Suppressor macrophage treated with lipopolysaccharide for 4 hours (primary cell): ENCODE measurements at regions not wholly inside any gene's neighbourhood (a gene's known extent, or its start where the extent isn't known, plus 50 kb on each side); places are given as distances from the start of the nearest gene placed in this dataset.
"Not testable (repeated sequence)": the region's sequence is repeated elsewhere in the genome, so short reads cannot be mapped to it uniquely, and the experiment has no call there.

Source experiments
- DNase-seq: peaks from one replicate; pipeline ENCODE4 v3.0.0-alpha.2; 2020

- DNase-seq, result no peak
These were observed 136.2 kb upstream of the SALL1 start for GRCh38 chr16:51287121-51287755.

- DNase-seq, result no peak
These were observed 135.2 kb upstream of the SALL1 start for GRCh38 chr16:51286272-51286671.

GRCh38 chr16:51276336-51276735, 125.3 kb upstream of the SALL1 start:
- peak; percentile 29 for DNase-seq

- no peak for DNase-seq
These were observed 121.3 kb upstream of the SALL1 start for GRCh38 chr16:51272420-51272819.

- no peak for DNase-seq
These were observed 120.2 kb upstream of the SALL1 start for GRCh38 chr16:51271156-51271701.

GRCh38 chr16:51268237-51268636, 117.2 kb upstream of the SALL1 start:
- DNase-seq, result no peak

GRCh38 chr16:51267681-51268080, 116.6 kb upstream of the SALL1 start:
- no peak for DNase-seq

GRCh38 chr16:51262428-51262827, 111.4 kb upstream of the SALL1 start:
- DNase-seq, result no peak

GRCh38 chr16:51261919-51262318, 110.8 kb upstream of the SALL1 start:
- no peak for DNase-seq

- DNase-seq, result no peak
These were observed 104.4 kb upstream of the SALL1 start for GRCh38 chr16:51255349-51255972.

GRCh38 chr16:51254390-51254789, 103.3 kb upstream of the SALL1 start:
- DNase-seq, result not testable (repeated sequence)

- no peak for DNase-seq
These were observed 97.1 kb upstream of the SALL1 start for GRCh38 chr16:51248217-51248616.

GRCh38 chr16:51245658-51245995, 94.6 kb upstream of the SALL1 start:
- no peak for DNase-seq

- DNase-seq, result no peak
These were observed 94.0 kb upstream of the SALL1 start for GRCh38 chr16:51244887-51245657.

GRCh38 chr16:51243936-51244436, 92.9 kb upstream of the SALL1 start:
- DNase-seq, result no peak

- no peak for DNase-seq
These were observed 91.4 kb upstream of the SALL1 start for GRCh38 chr16:51242296-51242994.

- DNase-seq, result no peak
These were observed 88.1 kb upstream of the SALL1 start for GRCh38 chr16:51239196-51239595.

GRCh38 chr16:51237861-51238378, 86.8 kb upstream of the SALL1 start:
- DNase-seq, result no peak

- no peak for DNase-seq
These were observed 86.1 kb upstream of the SALL1 start for GRCh38 chr16:51237207-51237606.

- DNase-seq, result no peak
These were observed 85.5 kb upstream of the SALL1 start for GRCh38 chr16:51236583-51236982.

GRCh38 chr16:51231702-51232101, 80.6 kb upstream of the SALL1 start:
- no peak for DNase-seq

GRCh38 chr16:51230035-51230434, 79.0 kb upstream of the SALL1 start:
- DNase-seq, result not testable (repeated sequence)

GRCh38 chr16:51228097-51228659, 77.1 kb upstream of the SALL1 start:
- no peak for DNase-seq
